HG03108 (cell line): ENCODE measurements at regions not wholly inside any gene's neighbourhood (a gene's known extent, or its start where the extent isn't known, plus 50 kb on each side); places are given as distances from the start of the nearest gene placed in this dataset.
"Not testable (repeated sequence)": the region's sequence is repeated elsewhere in the genome, so short reads cannot be mapped to it uniquely, and the experiment has no call there.

Source experiments
- ATAC-seq: cut with Tn5 transposase; IDR thresholded peaks from one replicate; pipeline ENCODE4 v1.9.1; 2021; ENCODE audit warnings: moderate library complexity; ENCODE audit not compliant: unreplicated experiment

DNA sequence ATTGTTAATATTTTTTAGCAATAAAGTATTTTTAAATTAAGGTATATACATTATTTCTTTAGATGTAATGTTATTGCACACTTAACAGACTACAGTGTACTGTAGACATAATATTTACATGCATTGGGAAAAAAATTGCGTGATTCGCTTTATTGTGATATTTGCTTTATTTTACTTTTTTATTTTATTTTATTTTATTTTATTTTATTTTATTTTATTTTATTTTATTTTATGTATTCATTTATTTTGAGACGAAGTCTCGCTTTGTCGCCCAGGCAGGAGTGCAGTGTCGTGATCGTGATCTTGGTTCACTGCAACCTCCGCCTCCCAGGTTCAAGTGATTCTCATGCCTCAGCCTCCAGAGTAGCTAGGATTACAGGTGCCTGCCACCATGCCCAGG lies 1522.7 kb downstream of the AMY1C start:
- not testable (repeated sequence) for ATAC-seq

GRCh38 chr1:105294838-105295237 lies 1545.1 kb downstream of the AMY1C start:
- no peak for ATAC-seq

GRCh38 chr1:105310063-105310462 lies 1560.4 kb downstream of the AMY1C start:
- ATAC-seq = no peak

- no peak for ATAC-seq
Measured at GRCh38 chr1:105317976-105318375, 1568.3 kb downstream of the AMY1C start.

DNA sequence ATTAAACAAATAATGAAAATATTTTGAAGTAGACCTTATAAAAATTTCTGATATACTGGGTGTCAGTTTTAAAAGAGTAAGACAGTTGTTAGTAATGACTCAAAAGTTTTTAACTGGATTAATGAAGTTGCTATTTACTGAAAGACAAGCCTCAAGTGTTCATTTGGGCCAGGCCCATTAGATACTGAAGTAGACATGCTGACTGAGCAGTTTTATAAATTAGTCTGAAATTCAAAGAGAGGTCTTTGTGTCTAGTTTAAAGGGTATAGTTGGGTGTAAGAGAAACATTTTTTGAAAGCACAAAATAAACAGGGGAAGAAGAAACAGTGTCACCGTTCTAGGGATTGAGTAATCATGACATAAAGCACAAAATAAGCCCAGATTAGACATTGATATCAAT lies 1577.2 kb downstream of the AMY1C start:
- no peak for ATAC-seq

DNA sequence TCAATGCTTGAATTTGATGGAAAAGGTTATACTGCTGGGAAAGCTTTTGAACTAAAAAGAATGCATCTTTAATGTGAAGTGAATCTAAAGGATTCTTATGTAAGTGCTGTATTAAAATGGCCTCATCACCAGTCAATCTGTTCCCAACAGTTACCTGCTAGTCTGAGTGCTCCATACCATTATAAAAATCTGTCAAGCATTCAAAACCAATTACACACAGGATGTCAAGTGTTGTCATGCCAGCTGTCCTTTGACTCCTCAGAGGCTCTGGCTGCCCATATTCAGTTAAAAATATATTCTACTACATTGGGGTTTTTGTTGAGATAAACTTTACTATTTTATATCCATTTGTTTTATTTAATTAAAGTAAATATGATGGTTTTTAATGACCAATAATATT lies 1587.7 kb downstream of the AMY1C start:
- ATAC-seq = no peak

DNA sequence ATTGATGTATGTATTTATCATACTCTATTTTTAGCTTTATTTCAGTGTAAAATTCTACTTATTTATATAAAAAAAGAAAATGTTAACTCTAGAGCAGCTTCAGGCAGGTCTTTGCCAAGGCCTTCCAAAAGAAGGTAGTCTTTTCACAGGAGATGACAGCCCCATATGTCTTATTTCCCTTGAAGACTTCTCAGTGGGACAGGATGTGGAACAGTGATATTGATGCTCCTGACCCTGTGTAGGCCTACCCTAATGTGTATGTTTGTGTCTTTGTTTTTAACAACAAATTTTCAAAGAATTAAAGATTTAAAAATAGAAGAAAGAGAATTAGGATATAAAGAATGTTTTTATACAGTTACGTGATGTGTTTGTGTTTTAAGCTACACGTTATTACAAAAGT lies 1593.6 kb downstream of the AMY1C start:
- ATAC-seq = no peak

DNA sequence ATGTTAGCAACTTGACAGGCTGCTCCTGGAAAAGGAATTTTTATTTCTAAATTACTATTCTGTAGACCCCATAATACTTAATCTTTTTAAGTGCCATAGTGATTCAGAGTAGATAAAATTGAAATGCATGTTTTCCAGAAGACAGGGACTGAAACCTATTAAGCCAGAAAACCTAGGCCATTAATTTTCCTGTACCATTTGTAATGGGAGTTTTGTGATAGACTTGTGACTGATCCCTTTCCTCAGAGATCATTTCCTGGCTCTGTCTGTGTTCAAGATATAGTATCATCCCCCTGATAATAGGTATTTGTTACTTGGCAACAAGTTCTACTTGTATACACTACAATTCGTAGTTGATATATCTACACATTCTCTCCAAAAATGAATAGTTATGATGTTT lies 1609.8 kb downstream of the AMY1C start:
- ATAC-seq = no peak

DNA sequence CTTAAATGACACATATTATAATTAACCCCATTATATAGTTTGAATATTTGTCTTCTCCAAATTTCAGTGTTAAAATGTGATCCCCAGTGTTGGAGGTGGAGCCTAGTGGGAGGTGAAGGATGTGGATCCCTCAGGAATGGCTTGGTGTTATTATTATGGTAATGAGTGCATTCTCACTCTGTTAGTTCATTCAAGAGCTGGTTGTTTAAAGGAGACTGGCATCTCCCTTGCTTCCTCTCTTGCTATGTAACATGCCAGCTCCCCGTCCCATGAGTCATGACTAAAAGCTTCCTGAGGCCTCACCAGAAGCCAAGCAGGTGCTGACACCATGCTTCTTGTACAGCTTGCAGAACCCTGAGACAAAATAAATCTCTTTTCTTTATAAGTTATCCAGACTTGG lies 1612.7 kb downstream of the AMY1C start:
- no peak for ATAC-seq

DNA sequence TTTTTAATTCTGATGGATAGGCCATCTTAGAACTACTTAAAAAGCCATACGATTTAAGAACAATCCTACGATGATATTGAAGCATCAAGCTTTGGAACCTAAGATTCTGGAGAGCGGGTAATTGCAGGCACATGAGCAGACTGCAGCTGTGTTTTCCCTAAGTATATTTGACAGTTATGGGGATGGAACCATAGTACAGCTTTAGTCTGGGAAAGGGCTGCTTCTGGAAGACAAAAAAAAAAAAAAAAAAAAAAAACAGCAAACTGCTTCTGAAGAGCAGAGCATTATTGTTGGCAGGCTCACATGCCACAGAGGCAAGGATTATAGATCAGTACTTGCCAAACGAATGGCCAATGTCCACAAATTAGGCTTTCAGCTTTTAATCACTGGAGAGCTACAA lies 1618.7 kb downstream of the AMY1C start:
- ATAC-seq = no peak

- ATAC-seq = no peak
Measured at GRCh38 chr1:105373681-105374080, 1624.0 kb downstream of the AMY1C start.

DNA sequence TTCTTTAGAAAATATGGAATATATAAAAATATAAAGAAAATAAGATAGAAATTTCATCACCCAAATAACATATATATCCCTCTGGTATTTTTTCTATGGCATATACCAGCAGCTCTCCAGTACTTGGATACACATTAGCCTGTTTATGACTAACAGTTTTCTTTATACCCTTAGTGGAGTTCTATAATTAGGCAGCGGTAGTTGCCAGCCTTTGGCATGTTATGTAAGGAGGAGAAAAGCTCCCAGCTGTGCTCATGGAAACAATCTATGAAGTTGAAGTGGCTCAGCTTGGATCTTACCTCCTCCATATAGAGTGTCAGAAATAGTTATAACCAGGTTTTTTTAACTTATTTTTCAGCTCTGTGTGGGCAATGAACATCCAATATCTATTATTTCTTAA lies 1636.8 kb downstream of the AMY1C start:
- ATAC-seq = no peak

DNA sequence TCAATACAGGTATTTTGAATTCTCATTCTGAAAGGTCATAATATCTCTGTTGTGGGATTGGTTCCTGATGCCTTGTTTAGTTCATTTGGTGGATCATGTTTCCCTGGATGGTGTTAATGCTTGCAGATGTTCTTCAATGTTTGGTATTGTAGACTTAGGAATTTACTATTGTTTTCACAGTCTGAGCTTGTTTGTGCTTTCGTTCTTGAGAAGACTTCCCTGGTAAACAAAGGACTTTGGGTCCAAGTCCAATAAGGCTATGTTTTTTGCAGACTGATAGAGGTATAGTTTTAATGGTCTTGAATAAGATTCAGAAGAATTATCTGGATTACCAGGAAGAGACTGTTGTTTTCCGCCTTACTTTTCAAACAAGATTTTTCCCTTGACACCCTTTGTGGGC lies 1646.3 kb downstream of the AMY1C start:
- ATAC-seq = no peak

DNA sequence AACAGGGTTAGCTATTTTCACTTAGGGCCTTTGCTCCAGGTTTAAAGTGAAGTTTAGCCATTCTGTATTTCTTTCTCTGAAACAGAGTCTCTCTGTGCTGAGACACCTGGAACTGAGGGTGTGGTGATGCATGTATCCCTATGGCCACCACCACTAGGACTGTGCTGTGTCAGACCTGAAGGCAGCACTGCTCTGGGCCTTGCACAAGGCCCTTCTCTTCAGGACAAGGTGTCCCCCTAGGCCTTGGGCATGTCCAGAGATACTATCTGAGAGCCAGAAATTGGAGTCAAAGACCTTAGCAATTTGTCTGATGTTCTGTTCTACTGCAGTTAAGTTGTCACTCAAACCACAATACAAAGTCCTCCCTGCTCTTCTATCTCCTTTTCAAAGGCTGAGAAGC lies 1649.2 kb downstream of the AMY1C start:
- ATAC-seq = no peak

- no peak for ATAC-seq
Measured at GRCh38 chr1:105399716-105400115, 1650.0 kb downstream of the AMY1C start.

GRCh38 chr1:105416261-105416660 lies 1640.2 kb upstream of the PRMT6 start:
- no peak for ATAC-seq

- ATAC-seq = no peak
Measured at GRCh38 chr1:105419030-105419429, 1637.4 kb upstream of the PRMT6 start.

- no peak for ATAC-seq
Measured at GRCh38 chr1:105427543-105427942, 1628.9 kb upstream of the PRMT6 start.

GRCh38 chr1:105436589-105437259 lies 1619.8 kb upstream of the PRMT6 start:
- no peak for ATAC-seq

GRCh38 chr1:105437847-105438246 lies 1618.6 kb upstream of the PRMT6 start:
- no peak for ATAC-seq

DNA sequence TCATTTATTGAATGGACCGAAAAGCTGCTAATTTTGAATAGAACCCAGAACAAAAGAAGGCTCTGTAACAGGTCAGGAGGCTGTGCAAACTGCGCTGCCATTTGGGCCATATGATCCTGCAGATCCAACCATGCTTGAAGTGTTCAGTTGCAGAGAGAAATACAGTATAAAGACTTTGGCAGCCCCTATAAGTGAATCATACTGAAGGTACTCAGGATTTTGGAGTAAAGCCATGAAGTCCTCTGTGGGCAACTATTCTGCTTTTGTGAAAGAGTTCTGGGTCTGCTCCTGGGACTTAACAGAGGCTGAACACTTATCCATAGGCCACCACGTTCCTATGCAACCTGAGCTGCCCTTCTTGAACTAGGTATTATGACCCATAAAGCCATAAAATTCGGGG lies 1613.6 kb upstream of the PRMT6 start:
- ATAC-seq = no peak

DNA sequence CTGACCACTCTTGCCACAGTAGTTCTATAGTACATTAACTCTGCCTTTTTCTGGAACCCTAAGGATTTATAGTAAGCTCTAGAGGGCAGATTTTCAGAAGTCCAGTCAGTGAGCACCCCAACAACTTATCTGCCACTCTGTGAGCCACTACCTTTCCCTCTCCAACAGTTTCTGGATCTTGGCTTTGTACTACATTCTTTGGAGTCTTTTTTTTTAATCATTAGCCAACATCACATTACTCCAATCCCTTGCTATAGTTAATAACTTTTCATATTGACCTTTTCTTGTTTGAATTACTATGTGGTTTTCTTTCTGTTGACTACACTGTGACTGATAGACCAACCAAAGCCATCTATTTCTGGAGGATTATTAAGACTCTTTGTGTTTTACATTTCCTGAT lies 1596.7 kb upstream of the PRMT6 start:
- no peak for ATAC-seq

DNA sequence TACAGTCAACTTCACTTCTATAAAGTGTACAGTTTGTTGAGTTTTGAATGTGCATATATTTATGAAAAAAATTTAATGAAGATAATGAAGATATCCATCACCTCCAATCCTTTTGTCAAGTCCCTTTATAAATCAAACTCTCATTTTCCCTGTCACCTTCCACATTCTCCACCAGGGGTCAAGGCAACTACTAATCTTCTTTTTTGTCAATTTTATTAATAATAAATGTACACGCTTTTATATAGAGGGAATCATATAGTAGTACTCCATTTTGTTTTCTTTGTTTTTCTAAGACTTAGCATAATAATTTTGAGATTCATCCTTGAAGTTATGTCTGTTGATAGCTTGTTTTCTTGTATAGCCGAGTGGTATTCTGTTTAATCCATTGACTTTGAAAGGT lies 1594.2 kb upstream of the PRMT6 start:
- no peak for ATAC-seq
